Right lobe of liver (tissue), 4 donors: ENCODE measurements at regions not wholly inside any gene's neighbourhood (a gene's known extent, or its start where the extent isn't known, plus 50 kb on each side); places are given as distances from the start of the nearest gene placed in this dataset.

ENCODE experiments used
- CTCF ChIP-seq, 4 donors: fragments of 200-600 bp in 3 of 4; fragments of 450-650 bp in 1 of 4; IDR thresholded peaks; one replicate each; pipeline versions ENCODE4 v1.5.1 to v1.8.0; 2016 to 2022; ENCODE audit warnings: antibody characterized with exemption in 4 of 4, mild to moderate bottlenecking in 2 of 4
- POLR2A ChIP-seq: fragments of 450-650 bp; IDR thresholded peaks from one replicate; pipeline ENCODE4 v1.6.1; 2017; ENCODE audit warnings: antibody characterized with exemption, mild to moderate bottlenecking
- donor health status: DM: no; HTN: no; CAD: no.
- donor health status: DM: no; HTN: no; CAD: no.
- donor health status: DM: no; HTN: yes; CAD: no.

- TF ChIP-seq POLR2A (no peak), CTCF (IDR thresholded peaks at IDR 0.05) (no peak)
Measured at GRCh38 chr6:95685822-95686221, 108.5 kb downstream of the MANEA start.
